NB4 (cell line): ENCODE measurements at regions not wholly inside any gene's neighbourhood (a gene's known extent, or its start where the extent isn't known, plus 50 kb on each side); places are given as distances from the start of the nearest gene placed in this dataset.

Source experiments
- DNase-seq: peaks from one replicate; pipeline ENCODE4 v3.0.0; 2010; ENCODE audit warnings: low read depth
- H3K4me3 ChIP-seq: one replicate; pipeline ENCODE4 v1.5.1; 2011; ENCODE audit warnings: mild to moderate bottlenecking, low read depth, low read length, moderate library complexity
- MYC ChIP-seq: IDR thresholded peaks from 2 replicates; pipeline ENCODE4 v1.6.1; 2011; ENCODE audit warnings: low read depth, low read length
- POLR2A ChIP-seq: IDR thresholded peaks from 2 replicates; pipeline ENCODE4 v1.6.1; 2011; ENCODE audit warnings: mild to moderate bottlenecking; ENCODE audit not compliant: insufficient read length; ENCODE audit errors: extremely low read depth
- TF ChIP-seq, protein P1 (sequence below): IDR thresholded peaks from one replicate; pipeline ENCODE4 v1.5.1; 2012; ENCODE audit warnings: low read depth, low read length
- TF ChIP-seq, protein P2 (sequence below): IDR thresholded peaks from 2 replicates; pipeline ENCODE4 v1.6.1; 2011; ENCODE audit warnings: low read depth, low read length

DNA sequence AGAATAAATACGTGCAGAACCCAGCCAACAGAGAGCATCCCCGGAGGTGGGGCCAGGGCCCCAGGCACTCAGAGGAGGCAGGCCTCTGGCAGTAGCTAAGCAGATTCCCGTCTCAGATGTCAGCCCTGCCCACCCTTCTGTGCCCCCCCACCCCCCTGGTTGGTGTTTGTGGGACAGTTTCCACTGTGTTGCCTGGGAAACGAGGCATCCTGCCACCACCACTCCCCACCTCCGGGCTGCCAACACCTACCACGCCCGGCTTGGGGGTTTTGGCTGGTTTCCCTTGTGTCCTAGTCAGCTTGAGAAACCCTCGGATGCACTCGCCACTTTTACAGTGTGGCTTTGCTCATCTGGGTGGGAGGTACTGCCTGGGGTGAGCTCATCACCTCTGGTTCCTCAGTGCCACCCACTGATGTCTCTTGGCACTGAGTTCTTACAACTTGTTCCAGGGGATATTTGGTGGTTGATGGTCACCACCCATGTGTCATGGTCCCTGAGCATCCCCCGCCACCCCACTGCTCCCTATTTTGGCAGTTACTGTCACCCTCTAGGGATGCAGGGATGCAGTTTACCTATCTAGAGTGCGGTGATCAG, 72.4 kb upstream of the YWHAQ start:
- peak; percentile 58 for DNase-seq

DNA sequence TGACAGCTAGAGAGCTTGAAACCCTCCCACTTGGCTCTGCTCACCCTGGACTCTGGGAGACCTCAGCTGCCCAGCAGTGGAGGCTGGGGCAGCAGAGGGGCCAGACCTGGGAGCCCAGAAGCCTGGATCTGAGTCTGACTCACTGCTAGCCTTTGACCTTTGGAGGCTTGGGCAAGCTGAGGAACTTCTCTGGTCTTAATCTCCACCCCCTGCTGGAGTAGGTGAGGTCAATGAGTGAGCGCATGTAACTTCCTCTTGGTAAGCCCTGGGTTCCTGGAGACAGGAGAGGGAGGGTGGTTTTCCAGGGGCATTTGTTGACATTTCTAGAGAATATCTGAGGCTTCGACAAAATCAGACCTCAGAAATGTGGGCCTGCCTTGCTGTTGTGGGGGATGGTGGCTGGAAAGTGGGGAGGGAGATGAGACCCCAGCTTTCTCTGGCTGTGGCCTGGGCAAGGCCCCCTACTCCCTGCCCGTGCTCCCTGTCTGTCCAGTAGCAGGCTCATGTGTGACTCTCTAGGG, 73.0 kb upstream of the YWHAQ start:
- TF ChIP-seq MYC (0 out of 2 replicates have a peak, but pooled peaks have one; percentile 21), POLR2A (no peak)
- TF ChIP-seq, protein P1, sequence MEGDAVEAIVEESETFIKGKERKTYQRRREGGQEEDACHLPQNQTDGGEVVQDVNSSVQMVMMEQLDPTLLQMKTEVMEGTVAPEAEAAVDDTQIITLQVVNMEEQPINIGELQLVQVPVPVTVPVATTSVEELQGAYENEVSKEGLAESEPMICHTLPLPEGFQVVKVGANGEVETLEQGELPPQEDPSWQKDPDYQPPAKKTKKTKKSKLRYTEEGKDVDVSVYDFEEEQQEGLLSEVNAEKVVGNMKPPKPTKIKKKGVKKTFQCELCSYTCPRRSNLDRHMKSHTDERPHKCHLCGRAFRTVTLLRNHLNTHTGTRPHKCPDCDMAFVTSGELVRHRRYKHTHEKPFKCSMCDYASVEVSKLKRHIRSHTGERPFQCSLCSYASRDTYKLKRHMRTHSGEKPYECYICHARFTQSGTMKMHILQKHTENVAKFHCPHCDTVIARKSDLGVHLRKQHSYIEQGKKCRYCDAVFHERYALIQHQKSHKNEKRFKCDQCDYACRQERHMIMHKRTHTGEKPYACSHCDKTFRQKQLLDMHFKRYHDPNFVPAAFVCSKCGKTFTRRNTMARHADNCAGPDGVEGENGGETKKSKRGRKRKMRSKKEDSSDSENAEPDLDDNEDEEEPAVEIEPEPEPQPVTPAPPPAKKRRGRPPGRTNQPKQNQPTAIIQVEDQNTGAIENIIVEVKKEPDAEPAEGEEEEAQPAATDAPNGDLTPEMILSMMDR: no peak
- TF ChIP-seq, protein P2, sequence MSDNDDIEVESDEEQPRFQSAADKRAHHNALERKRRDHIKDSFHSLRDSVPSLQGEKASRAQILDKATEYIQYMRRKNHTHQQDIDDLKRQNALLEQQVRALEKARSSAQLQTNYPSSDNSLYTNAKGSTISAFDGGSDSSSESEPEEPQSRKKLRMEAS: 0 out of 2 replicates have a peak, but pooled peaks have one; percentile 27
- DNase-seq: peak; percentile 86
- no peak overlapping the region for H3K4me3 ChIP-seq

More for the DNA sequence above, 72.4 kb upstream of the YWHAQ start:
- TF ChIP-seq, protein P1: no peak
- TF ChIP-seq MYC (no peak), POLR2A (no peak)
- H3K4me3 ChIP-seq: no peak overlapping the region

DNA sequence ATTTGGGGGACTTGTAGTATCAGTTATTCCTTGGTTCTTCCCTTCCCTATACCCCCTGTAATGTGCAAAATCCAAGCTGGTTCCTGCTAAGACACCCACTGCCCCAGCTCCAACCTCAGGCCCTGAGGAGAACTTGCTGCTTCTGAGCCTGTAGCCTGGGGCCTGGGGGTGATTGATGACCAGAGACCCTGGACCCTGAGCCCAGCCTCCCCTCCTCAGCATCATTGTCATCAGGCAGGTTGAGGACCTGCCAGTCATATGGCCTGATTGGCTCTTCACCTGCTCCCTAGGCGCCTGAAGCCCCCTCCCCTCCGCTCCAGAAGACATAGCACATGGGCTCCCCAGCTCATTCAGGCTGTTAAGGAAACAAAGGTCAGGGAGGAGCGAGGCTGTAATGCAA, 73.8 kb upstream of the YWHAQ start:
- DNase-seq: no peak
- no peak overlapping the region for H3K4me3 ChIP-seq

DNA sequence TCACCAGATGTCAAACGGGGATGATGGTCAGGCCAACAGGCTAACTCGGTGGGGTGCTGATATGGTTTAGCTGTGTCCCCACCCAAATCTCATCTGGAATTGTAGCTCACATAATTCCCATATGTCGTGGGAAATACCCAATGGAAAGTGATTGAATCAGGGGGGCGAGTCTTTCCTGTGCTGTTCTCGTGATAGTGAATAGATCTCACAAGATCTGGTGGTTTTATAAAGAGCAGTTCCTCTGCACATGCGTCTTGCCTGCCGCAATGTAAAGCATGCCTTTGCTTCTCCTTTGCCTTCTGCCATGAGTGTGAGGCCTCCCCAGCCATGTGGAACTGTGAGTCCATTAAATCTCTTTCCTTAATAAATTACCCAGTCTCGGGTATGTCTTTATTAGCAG, 74.4 kb upstream of the YWHAQ start:
- TF ChIP-seq, protein P2: no peak
- TF ChIP-seq POLR2A (no peak), MYC (no peak)
- TF ChIP-seq, protein P1: no peak
- no peak overlapping the region for H3K4me3 ChIP-seq
- no peak for DNase-seq

More for the DNA sequence above, 73.8 kb upstream of the YWHAQ start:
- TF ChIP-seq MYC (no peak), POLR2A (no peak)
- TF ChIP-seq, protein P1: no peak
- TF ChIP-seq, protein P2: no peak

DNA sequence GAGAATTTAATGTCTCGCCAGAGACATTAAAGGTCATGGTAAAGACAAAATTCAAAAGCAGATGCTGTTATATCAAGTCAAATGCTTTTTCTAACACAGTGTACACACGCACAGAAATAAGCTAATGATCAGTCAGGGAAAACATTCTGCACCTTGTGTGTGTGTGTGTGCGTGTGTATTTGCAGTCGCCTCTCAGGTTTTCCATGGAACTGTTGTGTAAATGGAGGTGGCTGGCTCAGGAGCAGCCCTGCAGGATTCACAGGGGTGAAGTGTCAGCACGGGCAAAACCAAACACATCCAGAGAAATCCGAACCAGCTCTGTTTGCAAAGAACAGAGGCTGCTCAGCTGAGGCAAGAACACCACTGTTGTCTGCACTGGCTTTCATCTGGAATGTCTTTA, 76.2 kb upstream of the YWHAQ start:
- H3K4me3 ChIP-seq: no peak overlapping the region
- TF ChIP-seq MYC (no peak), POLR2A (no peak)
- TF ChIP-seq, protein P1: no peak
- TF ChIP-seq, protein P2: no peak

More for the DNA sequence above, 76.2 kb upstream of the YWHAQ start:
- no peak for DNase-seq
